ENCODE measurements at regions not wholly inside any gene's neighbourhood (a gene's known extent, or its start where the extent isn't known, plus 50 kb on each side); places are given as distances from the start of the nearest gene placed in this dataset.

- H3K9me3 Mint-ChIP-seq = no peaks in the 10 kb centered on the region
- DNase-seq (ENCODE audit: low spot score in 2 of 2) (no peak), ATAC-seq (no peak)
- H3K36me3 Mint-ChIP-seq = no peaks in the 10 kb centered on the region
- H3K27ac Mint-ChIP-seq = no peak overlapping the region
Measured at GRCh38 chr2:133773854-133774653, 205.8 kb upstream of the NCKAP5 start.

GRCh38 chr2:133774654-133775015 lies 206.4 kb upstream of the NCKAP5 start:
- DNase-seq (ENCODE audit: low spot score in 2 of 2) (no peak), ATAC-seq (no peak)
- H3K36me3 Mint-ChIP-seq = no peaks in the 10 kb centered on the region
- H3K9me3 Mint-ChIP-seq = no peaks in the 10 kb centered on the region
- H3K27ac Mint-ChIP-seq = no peak overlapping the region

- ATAC-seq (no peak), DNase-seq (ENCODE audit: low spot score in 2 of 2) (no peak)
- H3K27ac Mint-ChIP-seq = no peak overlapping the region
- H3K9me3 Mint-ChIP-seq = no peaks in the 10 kb centered on the region
- H3K36me3 Mint-ChIP-seq = no peaks in the 10 kb centered on the region
Measured at GRCh38 chr2:133776936-133777573, 208.8 kb upstream of the NCKAP5 start.

- H3K9me3 Mint-ChIP-seq = no peaks in the 10 kb centered on the region
Measured at GRCh38 chr2:133777574-133777960, 209.3 kb upstream of the NCKAP5 start.

GRCh38 chr2:133780099-133780996 lies 212.1 kb upstream of the NCKAP5 start:
- Mint-ChIP-seq H3K27ac (no peak overlapping the region), H3K36me3 (no peaks in the 10 kb centered on the region), H3K9me3 (no peaks in the 10 kb centered on the region)
- ATAC-seq (no peak), DNase-seq (ENCODE audit: low spot score in 2 of 2) (peak in 1 of 2 donors; percentile 29)

More at GRCh38 chr2:133777574-133777960, 209.3 kb upstream of the NCKAP5 start:
- ATAC-seq (no peak), DNase-seq (ENCODE audit: low spot score in 2 of 2) (no peak)
- Mint-ChIP-seq H3K36me3 (no peaks in the 10 kb centered on the region), H3K27ac (no peak overlapping the region)

- DNase-seq (ENCODE audit: low spot score in 2 of 2) = no peak
- Mint-ChIP-seq H3K36me3 (no peaks in the 10 kb centered on the region), H3K27ac (no peak overlapping the region), H3K9me3 (peaks cover 0 to 3% of the 10 kb centered on the region in 2 donors)
- ATAC-seq = no peak
Measured at GRCh38 chr2:133780997-133781513, 212.8 kb upstream of the NCKAP5 start.

- DNase-seq (ENCODE audit: low spot score in 2 of 2) (no peak), ATAC-seq (no peak)
- Mint-ChIP-seq H3K27ac (no peak overlapping the region), H3K9me3 (peaks cover 6 to 14% of the 10 kb centered on the region in 2 donors), H3K36me3 (no peaks in the 10 kb centered on the region)
Measured at GRCh38 chr2:133787207-133787606, 218.9 kb upstream of the NCKAP5 start.

GRCh38 chr2:133787651-133788050 lies 219.4 kb upstream of the NCKAP5 start:
- Mint-ChIP-seq H3K27ac (no peak overlapping the region), H3K36me3 (no peaks in the 10 kb centered on the region), H3K9me3 (peaks cover 6 to 14% of the 10 kb centered on the region in 2 donors)
- ATAC-seq = no peak
- no peak for DNase-seq (ENCODE audit: low spot score in 2 of 2)

GRCh38 chr2:133788386-133788785 lies 220.1 kb upstream of the NCKAP5 start:
- ATAC-seq (no peak), DNase-seq (ENCODE audit: low spot score in 2 of 2) (no peak)
- Mint-ChIP-seq H3K27ac (no peak overlapping the region), H3K36me3 (no peaks in the 10 kb centered on the region), H3K9me3 (peaks cover 6 to 14% of the 10 kb centered on the region in 2 donors)

GRCh38 chr2:133789743-133790142 lies 221.5 kb upstream of the NCKAP5 start:
- Mint-ChIP-seq H3K27ac (no peak overlapping the region), H3K9me3 (peaks cover 17 to 22% of the 10 kb centered on the region in 2 donors), H3K36me3 (no peaks in the 10 kb centered on the region)
- DNase-seq (ENCODE audit: low spot score in 2 of 2) (no peak), ATAC-seq (no peak)

GRCh38 chr2:133790711-133791110 lies 222.4 kb upstream of the NCKAP5 start:
- no peak overlapping the region for H3K27ac Mint-ChIP-seq
- no peaks in the 10 kb centered on the region for H3K36me3 Mint-ChIP-seq
- no peak for DNase-seq (ENCODE audit: low spot score in 2 of 2)
- peaks cover 17 to 22% of the 10 kb centered on the region in 2 donors for H3K9me3 Mint-ChIP-seq
- no peak for ATAC-seq

GRCh38 chr2:133791191-133791590 lies 222.9 kb upstream of the NCKAP5 start:
- ATAC-seq (no peak), DNase-seq (ENCODE audit: low spot score in 2 of 2) (no peak)
- H3K27ac Mint-ChIP-seq = no peak overlapping the region
- peaks cover 19 to 22% of the 10 kb centered on the region in 2 donors for H3K9me3 Mint-ChIP-seq
- no peaks in the 10 kb centered on the region for H3K36me3 Mint-ChIP-seq

- peaks cover 19 to 22% of the 10 kb centered on the region in 2 donors for H3K9me3 Mint-ChIP-seq
- no peaks in the 10 kb centered on the region for H3K36me3 Mint-ChIP-seq
- no peak overlapping the region for H3K27ac Mint-ChIP-seq
- no peak for ATAC-seq
- no peak for DNase-seq (ENCODE audit: low spot score in 2 of 2)
Measured at GRCh38 chr2:133792223-133792622, 224.0 kb upstream of the NCKAP5 start.

- ATAC-seq = no peak
- Mint-ChIP-seq H3K9me3 (peaks cover 19 to 22% of the 10 kb centered on the region in 2 donors), H3K36me3 (no peaks in the 10 kb centered on the region), H3K27ac (no peak overlapping the region)
- DNase-seq (ENCODE audit: low spot score in 2 of 2) = no peak
Measured at GRCh38 chr2:133794114-133794513, 225.9 kb upstream of the NCKAP5 start.

GRCh38 chr2:133801946-133802345 lies 233.7 kb upstream of the NCKAP5 start:
- ATAC-seq = no peak
- Mint-ChIP-seq H3K9me3 (no peaks in the 10 kb centered on the region), H3K27ac (no peak overlapping the region), H3K36me3 (peaks cover 0 to 5% of the 10 kb centered on the region in 2 donors)
- no peak for DNase-seq (ENCODE audit: low spot score in 2 of 2)

- DNase-seq (ENCODE audit: low spot score in 2 of 2) (no peak), ATAC-seq (no peak)
- Mint-ChIP-seq H3K9me3 (no peaks in the 10 kb centered on the region), H3K36me3 (peaks cover 0 to 5% of the 10 kb centered on the region in 2 donors), H3K27ac (no peak overlapping the region)
Measured at GRCh38 chr2:133802409-133803039, 234.3 kb upstream of the NCKAP5 start.

Measured in activated naive CD4-positive, alpha-beta T cell treated with anti-CD3 and anti-CD28 coated beads, Interleukin-2, amount 50 U/mL, for 72 hours (primary cell).